Aorta (tissue), 5 donors: ENCODE measurements at regions not wholly inside any gene's neighbourhood (a gene's known extent, or its start where the extent isn't known, plus 50 kb on each side); places are given as distances from the start of the nearest gene placed in this dataset.

ENCODE experiments used
- ATAC-seq: fragments of 200-7000 bp; cut with Tn5 transposase; one replicate; pipeline ENCODE4 v1.9.1; 2022; ENCODE audit warnings: moderate library complexity; ENCODE audit not compliant: low FRiP score
- DNase-seq, 2 donors: peaks; one replicate each; pipeline ENCODE4 v3.0.0-alpha.2; 2020
- H3K27ac ChIP-seq, 2 donors: one replicate each; pipeline ENCODE4 v1.5.1; 2013; ENCODE audit warnings: low read length in 2 of 2, mild to moderate bottlenecking in 2 of 2, moderate library complexity in 2 of 2, control low read depth in 1 of 2, inconsistent platforms in 1 of 2, low read depth in 1 of 2
- H3K27me3 ChIP-seq, 2 donors: one replicate each; pipeline ENCODE4 v1.6.1; 2013; ENCODE audit warnings: control low read depth in 1 of 2, low read length in 1 of 2, mild to moderate bottlenecking in 1 of 2, moderate library complexity in 1 of 2; ENCODE audit not compliant: insufficient read depth in 2 of 2, control insufficient read depth in 1 of 2
- H3K36me3 ChIP-seq, 2 donors: one replicate each; pipeline ENCODE4 v1.6.1; 2013; ENCODE audit warnings: control low read depth in 1 of 2, low read length in 1 of 2, mild to moderate bottlenecking in 1 of 2; ENCODE audit not compliant: insufficient read depth in 2 of 2, control insufficient read depth in 1 of 2
- H3K4me1 ChIP-seq, 2 donors: one replicate each; pipeline ENCODE4 v1.6.1; 2013; ENCODE audit warnings: low read length in 2 of 2, control low read depth in 1 of 2, mild to moderate bottlenecking in 1 of 2, moderate library complexity in 1 of 2; ENCODE audit not compliant: insufficient read depth in 2 of 2, control insufficient read depth in 1 of 2
- H3K4me3 ChIP-seq, 2 donors: one replicate each; pipeline ENCODE4 v1.5.1; 2013; ENCODE audit warnings: low read length in 2 of 2, control low read depth in 1 of 2, mild to moderate bottlenecking in 1 of 2
- H3K9me3 ChIP-seq: one replicate; pipeline ENCODE4 v1.6.1; 2013; ENCODE audit warnings: mild to moderate bottlenecking, low read length; ENCODE audit not compliant: control insufficient read depth
- WGBS, 2 donors: extraction: QIAGEN DNeasy Blood & Tissue Kit; methylation state at CpG; one replicate each; pipeline ENCODE4 v1.1.7; 2013; 5-methylcytosine and 5-hydroxymethylcytosine counted together
- intact Hi-C, 2 donors: fragments of 100-400 bp; cut with DNase I; formaldehyde crosslinking; loops; one replicate each; pipeline versions ENCODE4 v1.14.2 to v1.15.0; 2022
- donor health status: healthy with polysubstance abuse.
- donor health status: Bipolar disorder and iron deficiency.
- donor health status: DM: no; HTN: no; CAD: no.
- donor health status: DM: no; HTN: no; CAD: no.
- donor health status: DM: yes; HTN: yes; CAD: no.

DNA sequence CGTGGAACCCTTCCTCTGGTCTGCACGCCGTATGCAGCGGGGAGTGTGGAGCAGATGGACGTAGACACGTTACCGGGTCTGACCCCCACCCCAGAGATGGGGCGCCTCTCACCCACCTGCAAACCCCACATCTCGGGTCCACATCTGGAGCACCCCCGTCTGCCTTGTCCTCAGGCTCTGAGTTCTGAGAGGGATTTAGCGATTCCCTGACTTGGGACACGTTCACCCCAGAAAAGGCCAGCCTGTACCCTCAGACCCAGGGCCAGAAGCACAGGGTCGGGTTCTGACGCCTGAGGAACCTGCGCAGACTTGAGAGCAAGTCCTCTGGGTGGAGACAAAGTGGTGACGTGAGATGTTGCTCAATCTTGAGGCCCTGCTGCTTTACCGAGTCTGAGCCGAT is 1138.5 kb downstream of the BRD1 start:
- intact Hi-C loops, result no loop called here
- DNase-seq (no peak), ATAC-seq (no peak)
- WGBS, 2 donors, result 92 to 94% methylated on average over 18 of the region's 18 CpGs
- H3K4me1 ChIP-seq, result no peaks in the 10 kb centered on the region
- no peak overlapping the region for H3K4me3 ChIP-seq
- no peaks in the 10 kb centered on the region for H3K9me3 ChIP-seq
- H3K27ac ChIP-seq, result no peak overlapping the region
- H3K27me3 ChIP-seq, result no peaks in the 10 kb centered on the region
- H3K36me3 ChIP-seq, result no peaks in the 10 kb centered on the region

DNA sequence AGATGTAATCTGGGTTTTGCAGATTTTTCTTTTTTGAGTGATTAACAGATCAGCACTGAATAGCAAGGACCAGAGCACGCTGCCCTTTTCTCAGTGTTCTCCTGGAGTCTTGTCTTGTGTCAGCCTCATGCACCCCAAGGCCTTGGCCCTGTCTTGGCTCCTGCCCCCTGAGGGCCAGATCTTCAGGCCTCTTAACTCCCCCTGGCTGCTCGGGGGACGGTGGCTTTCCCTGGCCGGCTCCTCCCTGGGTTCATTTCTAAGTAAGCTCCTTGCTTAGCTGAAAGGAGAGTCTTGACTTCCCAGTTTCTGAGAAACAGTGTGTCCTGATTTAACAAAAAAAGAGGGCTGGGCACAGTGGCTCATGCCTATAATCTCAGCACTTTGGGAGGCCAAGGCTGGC is 1139.3 kb downstream of the BRD1 start:
- Histone ChIP-seq H3K36me3 (no peaks in the 10 kb centered on the region), H3K27ac (no peak overlapping the region), H3K4me3 (no peak overlapping the region), H3K4me1 (no peaks in the 10 kb centered on the region), H3K9me3 (no peaks in the 10 kb centered on the region), H3K27me3 (no peaks in the 10 kb centered on the region)
- 88 to 91% methylated on average over 4 of the region's 4 CpGs for WGBS, 2 donors
- DNase-seq (no peak), ATAC-seq (no peak)
- intact Hi-C loops, result no loop called here

DNA sequence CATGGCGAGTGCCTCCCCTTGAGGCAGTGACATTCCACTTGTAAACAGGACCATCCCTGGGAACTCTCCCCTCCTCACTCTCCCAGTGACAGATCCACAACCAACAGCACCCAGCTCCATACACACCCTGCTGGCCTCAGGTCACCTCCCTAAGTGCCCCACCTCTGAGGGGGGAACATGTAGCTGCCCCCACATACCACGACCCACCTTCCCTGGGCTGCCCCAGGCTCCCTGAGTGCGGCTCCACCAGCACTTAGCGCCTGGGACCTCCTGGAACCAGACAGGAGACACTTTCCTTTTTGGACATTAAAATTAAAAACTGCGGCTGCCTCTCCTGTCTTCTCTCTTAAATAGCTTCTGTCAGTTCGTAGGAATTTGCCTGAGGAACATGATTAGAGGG is 1140.1 kb downstream of the BRD1 start:
- H3K9me3 ChIP-seq, result no peaks in the 10 kb centered on the region
- no peak overlapping the region for H3K4me3 ChIP-seq
- no peak overlapping the region for H3K27ac ChIP-seq
- 95% methylated on average over 6 of the region's 6 CpGs for WGBS, 2 donors
- H3K27me3 ChIP-seq, result no peaks in the 10 kb centered on the region
- no peak for DNase-seq
- no peaks in the 10 kb centered on the region for H3K36me3 ChIP-seq
- H3K4me1 ChIP-seq, result no peaks in the 10 kb centered on the region
- no peak for ATAC-seq
- intact Hi-C loops, result no loop called here

DNA sequence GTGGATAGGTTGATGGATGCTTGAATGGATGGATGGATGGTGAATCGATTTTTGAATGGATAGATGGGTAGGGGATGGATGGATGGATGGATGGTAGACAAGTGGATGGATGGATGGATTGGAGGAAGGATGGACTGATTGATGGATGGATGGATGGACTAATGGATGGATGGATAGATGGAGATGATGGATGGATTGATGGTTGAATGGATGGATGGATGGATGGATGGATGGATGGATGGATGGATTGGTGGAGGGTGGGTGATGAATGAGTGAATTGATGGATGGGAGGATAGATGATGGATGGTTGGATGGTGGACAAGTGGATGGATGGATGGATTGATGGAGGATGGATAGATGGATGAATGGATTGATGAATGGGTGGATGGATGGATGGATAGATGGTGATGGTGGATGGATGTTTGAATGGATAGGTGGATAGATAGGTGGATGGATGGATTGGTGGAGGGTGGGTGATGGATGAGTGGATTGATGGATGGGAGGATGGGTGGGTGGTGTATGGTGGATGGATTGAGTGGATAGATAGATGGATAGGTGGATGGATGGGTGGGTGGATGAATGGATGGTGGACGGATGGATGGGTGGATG is 1140.9 kb downstream of the BRD1 start:
- intact Hi-C loops, result no loop called here
- no peaks in the 10 kb centered on the region for H3K9me3 ChIP-seq
- no peaks in the 10 kb centered on the region for H3K36me3 ChIP-seq
- no peaks in the 10 kb centered on the region for H3K4me1 ChIP-seq
- no peak overlapping the region for H3K27ac ChIP-seq
- no peaks in the 10 kb centered on the region for H3K27me3 ChIP-seq
- ATAC-seq, result no peak
- no peak overlapping the region for H3K4me3 ChIP-seq
- no peak for DNase-seq
- WGBS, 2 donors, result 91% methylated on average over 2 of the region's 2 CpGs

DNA sequence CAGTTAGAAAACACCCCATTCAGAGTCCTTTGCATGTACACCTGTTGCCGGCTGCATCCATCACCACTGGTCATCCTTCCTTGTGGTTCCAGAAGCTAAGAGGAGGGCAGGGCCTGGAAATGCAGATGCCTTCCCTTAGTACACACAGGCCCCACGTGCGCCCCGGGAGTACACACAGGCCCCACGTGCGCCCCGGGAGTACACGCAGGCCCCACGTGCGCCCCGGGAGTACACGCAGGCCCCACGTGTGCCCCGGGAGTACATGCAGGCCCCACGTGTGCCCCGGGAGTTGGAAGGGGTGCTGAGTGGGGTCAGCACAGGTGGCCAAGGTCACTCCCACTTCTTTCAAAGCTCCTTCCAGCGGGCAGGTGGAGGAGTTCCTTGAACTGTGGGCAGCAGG is 1141.9 kb downstream of the BRD1 start:
- Histone ChIP-seq H3K4me3 (no peak overlapping the region), H3K27me3 (no peaks in the 10 kb centered on the region), H3K9me3 (no peaks in the 10 kb centered on the region), H3K27ac (no peak overlapping the region), H3K36me3 (no peaks in the 10 kb centered on the region), H3K4me1 (no peaks in the 10 kb centered on the region)
- intact Hi-C loops, result no loop called here
- no peak for DNase-seq
- 97 to 98% methylated on average over 17 of the region's 17 CpGs for WGBS, 2 donors
- no peak for ATAC-seq

DNA sequence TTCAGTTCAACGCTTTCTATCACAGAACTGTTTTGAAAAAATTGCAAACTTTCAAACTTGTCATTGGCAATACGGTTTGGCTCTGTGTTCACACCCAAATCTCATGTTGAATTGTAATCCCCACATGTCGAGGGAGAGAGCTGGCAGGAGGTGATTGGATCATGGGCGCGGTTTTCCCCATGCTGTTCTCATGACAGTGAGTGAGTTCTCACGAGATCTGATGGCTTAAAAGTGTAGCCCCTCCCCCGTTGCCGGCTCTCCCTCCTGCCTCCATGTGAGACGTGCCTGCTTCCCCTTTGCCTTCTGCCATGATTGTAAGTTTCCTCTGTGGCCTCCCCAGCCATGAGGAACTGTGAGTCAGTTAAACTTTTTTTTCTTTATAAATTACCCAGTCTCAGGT is 1144.0 kb downstream of the BRD1 start:
- no peaks in the 10 kb centered on the region for H3K36me3 ChIP-seq
- no peak overlapping the region for H3K4me3 ChIP-seq
- H3K27me3 ChIP-seq, result no peaks in the 10 kb centered on the region
- WGBS, 2 donors, result 86 to 92% methylated on average over 9 of the region's 9 CpGs
- intact Hi-C loops, result no loop called here
- H3K4me1 ChIP-seq, result no peaks in the 10 kb centered on the region
- H3K27ac ChIP-seq, result no peak overlapping the region
- no peak for ATAC-seq
- H3K9me3 ChIP-seq, result no peaks in the 10 kb centered on the region
- no peak for DNase-seq

DNA sequence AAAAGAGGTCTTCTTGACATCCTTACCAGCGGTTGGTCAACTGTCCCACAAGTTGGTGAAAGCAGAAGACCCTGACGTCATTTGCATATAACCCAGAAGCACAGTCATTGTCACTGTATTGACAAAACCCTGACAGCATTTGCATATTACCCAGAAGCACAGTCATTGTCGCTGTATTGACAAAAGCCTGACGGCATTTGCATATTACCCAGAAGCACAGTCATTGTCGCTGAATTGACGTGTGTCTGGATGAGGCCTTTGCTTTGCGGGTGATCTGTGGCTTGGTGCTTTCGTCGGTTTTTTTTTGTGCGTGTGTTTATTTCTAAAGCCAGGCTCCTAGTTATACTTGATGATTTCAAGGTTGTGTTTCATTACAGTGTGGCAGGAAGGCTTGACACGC is 1145.2 kb downstream of the BRD1 start:
- Histone ChIP-seq H3K9me3 (no peaks in the 10 kb centered on the region), H3K36me3 (no peaks in the 10 kb centered on the region), H3K27me3 (no peaks in the 10 kb centered on the region), H3K4me3 (no peak overlapping the region), H3K4me1 (no peaks in the 10 kb centered on the region), H3K27ac (no peak overlapping the region)
- no peak for DNase-seq
- WGBS, 2 donors, result 82 to 93% methylated on average over 11 of the region's 11 CpGs
- no peak for ATAC-seq
- intact Hi-C loops, result no loop called here

DNA sequence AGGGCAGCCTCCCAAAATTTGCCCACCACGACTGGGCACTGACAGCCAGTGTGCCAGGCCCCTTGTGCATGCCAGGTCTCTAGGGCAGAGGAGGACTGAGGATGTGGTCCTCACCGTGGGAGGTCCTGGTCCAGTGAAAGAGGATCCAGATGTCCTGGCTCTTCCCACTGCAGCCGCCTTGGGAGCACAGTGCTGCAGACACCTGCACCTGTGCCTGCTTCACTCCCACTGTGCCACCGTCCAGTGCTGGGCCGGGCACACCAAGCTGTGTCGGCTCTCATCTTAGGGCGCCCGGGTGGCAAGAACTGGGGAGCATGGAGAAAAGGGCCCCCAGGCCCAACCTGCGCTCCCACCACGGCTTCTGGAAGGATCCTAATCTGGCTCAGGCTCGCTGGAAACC is 1147.1 kb downstream of the BRD1 start:
- H3K27me3 ChIP-seq, result no peaks in the 10 kb centered on the region
- no peaks in the 10 kb centered on the region for H3K9me3 ChIP-seq
- H3K4me3 ChIP-seq, result no peak overlapping the region
- no peak overlapping the region for H3K27ac ChIP-seq
- intact Hi-C loops, result no loop called here
- ATAC-seq, result no peak
- DNase-seq, result no peak
- no peaks in the 10 kb centered on the region for H3K36me3 ChIP-seq
- 74 to 78% methylated on average over 11 of the region's 11 CpGs for WGBS, 2 donors
- no peaks in the 10 kb centered on the region for H3K4me1 ChIP-seq

DNA sequence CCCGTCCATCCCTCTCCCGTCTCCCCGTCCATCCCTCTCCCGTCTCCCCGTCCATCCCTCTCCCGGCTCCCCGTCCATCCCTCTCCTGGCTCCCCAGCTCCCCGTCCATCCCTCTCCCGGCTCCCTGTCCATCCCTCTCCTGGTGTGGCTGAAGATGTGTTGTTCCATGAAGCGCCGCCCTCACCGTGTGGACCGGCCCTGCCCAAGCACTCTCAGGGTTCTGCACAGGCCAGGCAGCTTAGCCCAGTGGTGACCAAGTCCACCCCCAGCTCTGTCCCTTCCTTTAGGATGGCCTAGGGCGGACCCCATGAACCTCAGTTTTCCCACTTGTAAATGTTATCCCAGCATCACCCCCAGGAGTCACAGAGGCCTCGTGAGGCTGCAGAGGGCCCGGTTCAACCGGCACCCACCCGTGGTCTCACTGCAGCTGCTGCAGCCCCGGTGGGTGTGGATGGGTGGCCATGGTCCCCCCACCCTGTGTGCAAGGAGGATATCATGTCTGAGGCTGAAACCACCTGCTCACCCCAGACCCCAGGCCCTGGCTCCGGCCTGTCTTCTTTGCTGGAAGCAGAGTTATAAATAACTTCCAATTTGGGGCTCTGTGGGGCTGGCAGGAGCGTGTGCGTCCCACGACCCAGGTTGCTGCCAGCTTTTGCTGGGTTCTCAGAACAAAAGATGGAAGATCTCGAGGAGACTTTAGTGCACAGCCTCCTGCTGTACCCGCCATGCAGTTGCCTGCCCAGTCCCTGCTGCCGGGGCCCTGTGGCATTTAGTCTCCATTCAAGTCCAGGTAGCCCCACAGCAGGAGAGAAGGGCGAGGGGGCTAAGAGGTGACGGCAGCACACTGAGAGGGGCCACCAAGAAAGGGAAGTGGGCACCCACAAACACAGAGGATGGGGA is 1147.8 kb downstream of the BRD1 start:
- no peaks in the 10 kb centered on the region for H3K9me3 ChIP-seq
- H3K27me3 ChIP-seq, result no peaks in the 10 kb centered on the region
- DNase-seq (no peak), ATAC-seq (no peak)
- no peak overlapping the region for H3K4me3 ChIP-seq
- H3K27ac ChIP-seq, result no peak overlapping the region
- H3K36me3 ChIP-seq, result no peaks in the 10 kb centered on the region
- intact Hi-C loops, result no loop called here
- WGBS, 2 donors, result 86% methylated on average over 28 of the region's 28 CpGs
- H3K4me1 ChIP-seq, result no peaks in the 10 kb centered on the region
